Ishikawa (cell line): ENCODE measurements at regions not wholly inside any gene's neighbourhood (a gene's known extent, or its start where the extent isn't known, plus 50 kb on each side); places are given as distances from the start of the nearest gene placed in this dataset.

Experiments used
- CEBPB ChIP-seq: IDR thresholded peaks from 2 replicates; pipeline ENCODE4 v1.6.1; 2012
- EP300 ChIP-seq: IDR thresholded peaks from 2 replicates; pipeline ENCODE4 v1.6.1; 2012; ENCODE audit warnings: borderline replicate concordance
- YY1 ChIP-seq: IDR thresholded peaks from 2 replicates; pipeline ENCODE4 v1.6.1; 2012; ENCODE audit warnings: low read depth

GRCh38 chr16:13607289-13607688 lies 312.7 kb upstream of the ERCC4 start:
- TF ChIP-seq CEBPB (no peak), YY1 (no peak), EP300 (no peak)
